Epithelial cell of proximal tubule (primary cell): ENCODE measurements at regions not wholly inside any gene's neighbourhood (a gene's known extent, or its start where the extent isn't known, plus 50 kb on each side); places are given as distances from the start of the nearest gene placed in this dataset.
"Not testable (repeated sequence)": the region's sequence is repeated elsewhere in the genome, so short reads cannot be mapped to it uniquely, and the experiment has no call there.

ENCODE experiments used
- DNase-seq: peaks from one replicate; pipeline ENCODE4 v3.0.0-alpha.2; 2011; ENCODE audit warnings: low read depth
- H3K4me3 ChIP-seq: 2 replicates; pipeline ENCODE4 v1.5.1; 2011; ENCODE audit warnings: low read depth, mild to moderate bottlenecking, low read length
- TF ChIP-seq, protein P1 (sequence below): conservative IDR thresholded peaks from 2 replicates; pipeline ENCODE4 v1.5.1; 2012; ENCODE audit warnings: low read depth, mild to moderate bottlenecking, low read length

DNA sequence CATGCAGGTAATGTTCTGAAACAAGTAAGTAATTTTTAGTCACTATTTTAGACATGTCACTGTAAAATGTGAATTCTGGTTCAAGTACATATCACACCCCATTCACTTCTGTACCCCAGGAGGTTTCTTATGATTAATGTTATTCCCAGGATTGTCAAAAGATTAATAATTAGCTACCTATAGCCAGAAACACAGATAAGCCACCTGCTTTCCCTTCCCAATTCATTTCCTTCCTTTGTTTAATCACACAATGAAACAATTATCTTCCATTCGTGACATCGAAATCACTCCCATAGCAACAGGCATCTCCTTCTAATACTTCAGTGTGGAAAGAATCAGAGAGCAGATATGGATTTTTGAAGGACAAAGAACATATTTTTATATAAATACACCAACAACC is 1650.3 kb upstream of the CELF4 start:
- no peak for DNase-seq
- H3K4me3 ChIP-seq: no peak overlapping the region
- TF ChIP-seq, protein P1, sequence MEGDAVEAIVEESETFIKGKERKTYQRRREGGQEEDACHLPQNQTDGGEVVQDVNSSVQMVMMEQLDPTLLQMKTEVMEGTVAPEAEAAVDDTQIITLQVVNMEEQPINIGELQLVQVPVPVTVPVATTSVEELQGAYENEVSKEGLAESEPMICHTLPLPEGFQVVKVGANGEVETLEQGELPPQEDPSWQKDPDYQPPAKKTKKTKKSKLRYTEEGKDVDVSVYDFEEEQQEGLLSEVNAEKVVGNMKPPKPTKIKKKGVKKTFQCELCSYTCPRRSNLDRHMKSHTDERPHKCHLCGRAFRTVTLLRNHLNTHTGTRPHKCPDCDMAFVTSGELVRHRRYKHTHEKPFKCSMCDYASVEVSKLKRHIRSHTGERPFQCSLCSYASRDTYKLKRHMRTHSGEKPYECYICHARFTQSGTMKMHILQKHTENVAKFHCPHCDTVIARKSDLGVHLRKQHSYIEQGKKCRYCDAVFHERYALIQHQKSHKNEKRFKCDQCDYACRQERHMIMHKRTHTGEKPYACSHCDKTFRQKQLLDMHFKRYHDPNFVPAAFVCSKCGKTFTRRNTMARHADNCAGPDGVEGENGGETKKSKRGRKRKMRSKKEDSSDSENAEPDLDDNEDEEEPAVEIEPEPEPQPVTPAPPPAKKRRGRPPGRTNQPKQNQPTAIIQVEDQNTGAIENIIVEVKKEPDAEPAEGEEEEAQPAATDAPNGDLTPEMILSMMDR: no peak

- DNase-seq: no peak
- no peak overlapping the region for H3K4me3 ChIP-seq
- TF ChIP-seq, protein P1: no peak
Measured at GRCh38 chr18:39211461-39211860, 1645.9 kb upstream of the CELF4 start.

GRCh38 chr18:39209173-39209572 is 1643.6 kb upstream of the CELF4 start:
- TF ChIP-seq, protein P1: no peak
- no peak for DNase-seq
- no peak overlapping the region for H3K4me3 ChIP-seq

DNA sequence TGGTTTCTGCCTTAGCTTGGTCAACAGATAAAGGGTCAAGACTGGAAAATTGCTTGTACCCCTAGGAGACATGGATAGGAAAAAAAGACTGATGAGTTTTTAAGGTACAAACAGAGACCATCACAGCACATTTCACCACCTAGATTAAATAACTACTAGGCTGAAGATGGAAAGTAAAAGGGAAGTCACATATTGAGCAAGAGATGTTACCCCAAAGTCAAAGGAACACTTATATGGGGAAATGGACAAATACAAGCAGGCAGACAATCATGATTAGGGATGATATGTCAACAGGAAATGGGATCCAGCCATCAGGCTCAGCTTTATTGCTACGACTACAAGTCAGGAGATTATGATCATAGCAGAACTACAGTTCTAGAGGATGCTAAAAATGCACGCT is 1643.1 kb upstream of the CELF4 start:
- no peak for DNase-seq
- H3K4me3 ChIP-seq: no peak overlapping the region
- TF ChIP-seq, protein P1: no peak

DNA sequence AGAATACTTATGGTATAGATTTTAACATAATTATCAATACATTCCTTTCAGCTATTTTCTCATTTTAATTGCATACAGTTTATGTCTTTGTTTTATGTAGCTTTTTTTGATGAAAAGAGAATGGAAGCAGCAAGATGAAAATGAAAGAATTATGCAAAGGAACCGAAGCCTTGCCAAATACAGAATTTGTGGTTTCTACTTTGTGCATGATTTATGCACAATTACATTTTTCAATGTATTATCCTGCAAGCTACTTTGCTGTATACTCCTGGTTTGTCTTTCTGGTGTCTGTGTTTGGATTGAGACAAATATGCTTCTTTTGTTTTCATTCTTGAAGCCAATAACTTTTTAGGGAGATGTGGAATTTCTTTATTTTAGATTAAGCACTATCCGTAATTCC is 1642.6 kb upstream of the CELF4 start:
- no peak overlapping the region for H3K4me3 ChIP-seq
- TF ChIP-seq, protein P1: no peak
- DNase-seq: no peak

DNA sequence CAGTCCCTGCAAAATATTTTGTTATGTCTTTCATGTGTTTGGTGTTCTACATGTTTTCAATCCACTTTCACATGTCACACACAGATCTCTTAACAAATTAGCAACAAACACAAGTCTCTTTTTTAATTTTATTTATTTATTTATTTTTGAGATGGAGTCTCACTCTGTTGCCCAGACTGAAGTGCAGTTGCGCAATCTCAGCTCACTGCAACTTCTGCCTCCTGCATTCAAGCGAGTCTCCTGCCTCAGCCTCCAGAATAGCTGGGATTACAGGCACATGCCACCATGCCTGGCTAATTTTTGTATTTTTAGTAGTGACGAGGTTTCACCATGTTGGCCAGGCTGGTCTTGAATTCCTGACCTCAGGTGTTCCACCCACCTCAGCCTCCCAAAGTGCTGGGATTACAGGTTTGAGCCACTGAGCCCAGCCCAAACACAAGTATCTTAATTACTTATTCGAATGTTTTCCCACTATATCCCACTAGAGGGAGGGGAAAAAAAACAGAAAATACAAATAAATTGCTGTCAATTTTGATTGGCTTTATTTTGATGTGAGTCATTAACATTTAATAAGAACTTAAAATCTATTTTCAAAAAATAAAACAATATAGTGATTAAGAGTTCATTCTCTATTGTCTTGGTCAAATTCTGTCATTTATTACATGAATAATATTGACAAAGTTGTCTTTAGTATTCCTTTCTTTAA is 1641.0 kb upstream of the CELF4 start:
- not testable (repeated sequence) for H3K4me3 ChIP-seq, DNase-seq
- TF ChIP-seq, protein P1: peak; percentile 12

DNA sequence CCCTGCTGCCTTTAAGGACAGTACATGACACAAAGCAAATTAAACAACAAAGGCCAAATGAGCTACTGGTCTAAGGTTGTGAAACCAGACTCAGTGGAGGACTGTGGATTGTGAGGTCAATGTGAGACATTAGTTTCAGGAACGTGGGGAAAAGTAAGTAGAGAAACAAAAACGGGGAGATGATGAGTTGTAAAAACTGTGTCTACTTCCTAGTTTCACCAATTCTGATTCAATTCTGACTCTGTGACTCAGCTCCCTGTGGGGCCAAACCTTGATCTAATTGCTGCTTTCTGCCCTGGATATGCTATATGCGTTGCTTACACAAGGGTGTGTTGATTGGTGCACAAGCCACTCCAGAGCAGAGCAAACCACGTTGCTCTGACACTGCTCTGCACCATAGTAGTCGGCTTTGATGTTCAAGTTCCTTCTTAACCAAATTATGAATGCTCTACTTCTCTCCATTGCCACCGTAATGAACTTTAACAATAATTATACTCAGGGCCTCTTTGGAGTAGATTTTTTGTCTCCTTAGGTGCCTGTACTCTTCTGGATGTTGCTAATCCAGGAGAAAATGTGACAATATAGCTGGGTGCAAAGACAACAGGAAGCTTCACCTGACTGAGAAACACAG is 1640.1 kb upstream of the CELF4 start:
- TF ChIP-seq, protein P1: no peak
- no peak for DNase-seq
- H3K4me3 ChIP-seq: no peak overlapping the region
